GM12865 (cell line): ENCODE measurements at regions not wholly inside any gene's neighbourhood (a gene's known extent, or its start where the extent isn't known, plus 50 kb on each side); places are given as distances from the start of the nearest gene placed in this dataset.
A peak's percentile ranks its signal among the peaks of the same experiment; 100 is the strongest.

Source experiments
- DNase-seq: peaks from one replicate; pipeline ENCODE4 v3.0.0; 2010; ENCODE audit warnings: low read depth
- H3K4me3 ChIP-seq: 2 replicates; pipeline ENCODE4 v1.5.1; 2011; ENCODE audit warnings: mild to moderate bottlenecking, low read depth, low read length, control low read depth
- TF ChIP-seq, protein P1 (sequence below): IDR thresholded peaks from 2 replicates; pipeline ENCODE4 v1.5.1; 2011; ENCODE audit warnings: low read length, control low read depth, low read depth, inconsistent platforms; ENCODE audit not compliant: insufficient read depth; ENCODE audit errors: missing control alignments

- TF ChIP-seq, protein P1, sequence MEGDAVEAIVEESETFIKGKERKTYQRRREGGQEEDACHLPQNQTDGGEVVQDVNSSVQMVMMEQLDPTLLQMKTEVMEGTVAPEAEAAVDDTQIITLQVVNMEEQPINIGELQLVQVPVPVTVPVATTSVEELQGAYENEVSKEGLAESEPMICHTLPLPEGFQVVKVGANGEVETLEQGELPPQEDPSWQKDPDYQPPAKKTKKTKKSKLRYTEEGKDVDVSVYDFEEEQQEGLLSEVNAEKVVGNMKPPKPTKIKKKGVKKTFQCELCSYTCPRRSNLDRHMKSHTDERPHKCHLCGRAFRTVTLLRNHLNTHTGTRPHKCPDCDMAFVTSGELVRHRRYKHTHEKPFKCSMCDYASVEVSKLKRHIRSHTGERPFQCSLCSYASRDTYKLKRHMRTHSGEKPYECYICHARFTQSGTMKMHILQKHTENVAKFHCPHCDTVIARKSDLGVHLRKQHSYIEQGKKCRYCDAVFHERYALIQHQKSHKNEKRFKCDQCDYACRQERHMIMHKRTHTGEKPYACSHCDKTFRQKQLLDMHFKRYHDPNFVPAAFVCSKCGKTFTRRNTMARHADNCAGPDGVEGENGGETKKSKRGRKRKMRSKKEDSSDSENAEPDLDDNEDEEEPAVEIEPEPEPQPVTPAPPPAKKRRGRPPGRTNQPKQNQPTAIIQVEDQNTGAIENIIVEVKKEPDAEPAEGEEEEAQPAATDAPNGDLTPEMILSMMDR, result no peak
- no peak overlapping the region for H3K4me3 ChIP-seq
- no peak for DNase-seq
Measured at GRCh38 chr15:36465304-36465703, 114.1 kb upstream of the CDIN1 start.

- peak; percentile 66 for DNase-seq
- peak overlapping the region; percentile 0; the same call in 1 of the 2 replicates for H3K4me3 ChIP-seq
- TF ChIP-seq, protein P1, result no peak
Measured at GRCh38 chr15:36468746-36469145, 110.7 kb upstream of the CDIN1 start.

GRCh38 chr15:36469311-36469966, 110.0 kb upstream of the CDIN1 start:
- H3K4me3 ChIP-seq, result peak overlapping the region; percentile 12
- DNase-seq, result no peak
- TF ChIP-seq, protein P1, result no peak

GRCh38 chr15:36472672-36473071, 106.8 kb upstream of the CDIN1 start:
- TF ChIP-seq, protein P1, result no peak
- no peak overlapping the region for H3K4me3 ChIP-seq
- no peak for DNase-seq

DNA sequence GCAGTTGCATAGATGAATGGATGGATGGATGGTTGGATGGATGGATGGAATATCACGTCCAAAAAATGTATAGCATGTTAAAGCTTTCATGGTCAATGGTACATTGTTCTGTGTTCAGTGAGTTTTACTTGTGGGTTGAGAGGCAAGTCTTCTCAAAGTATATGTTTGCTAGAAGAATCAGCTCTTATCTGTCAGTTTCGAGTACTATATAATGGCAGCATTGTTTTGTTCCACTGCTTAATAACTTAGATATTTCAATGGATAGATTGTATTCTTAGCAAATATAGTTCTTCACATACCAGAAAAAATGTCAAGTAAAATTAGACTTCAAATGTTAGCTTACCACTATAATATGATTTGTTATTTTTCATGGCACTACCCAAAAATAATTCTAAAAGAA, 100.9 kb upstream of the CDIN1 start:
- TF ChIP-seq, protein P1, result no peak
- H3K4me3 ChIP-seq, result no peak overlapping the region
- no peak for DNase-seq

DNA sequence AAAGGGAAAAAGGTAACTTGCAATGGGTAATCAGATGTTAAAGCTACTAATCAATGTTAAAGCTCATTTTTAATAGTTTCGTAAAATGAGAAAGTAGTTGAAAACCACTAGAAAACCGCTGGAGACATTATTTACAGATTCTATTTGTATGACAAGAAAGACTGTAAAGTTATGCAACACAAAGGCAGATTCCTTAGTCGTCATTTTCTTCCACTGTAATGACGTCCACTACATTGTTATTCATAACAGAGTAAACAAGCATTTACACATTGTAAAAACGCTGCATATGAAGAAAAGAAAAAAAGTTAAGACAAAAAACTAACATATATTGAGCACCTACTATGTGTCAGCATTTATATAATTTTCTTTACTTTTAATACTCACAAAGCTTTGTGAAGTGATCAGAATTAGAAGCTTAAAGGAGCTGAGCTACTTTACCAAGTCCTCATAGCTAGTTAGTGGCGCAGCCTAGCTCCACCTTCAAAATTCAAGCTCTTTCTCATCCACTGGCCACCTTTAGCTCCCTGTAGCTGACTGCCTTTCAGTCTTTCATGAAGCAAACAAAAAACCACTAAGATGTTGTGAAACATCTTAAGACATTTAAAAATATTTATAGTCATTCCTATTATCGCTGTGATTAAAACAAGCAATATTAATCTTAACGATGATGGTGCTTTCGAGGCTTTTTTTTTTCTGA, 100.1 kb upstream of the CDIN1 start:
- TF ChIP-seq, protein P1, result no peak
- H3K4me3 ChIP-seq, result no peak overlapping the region
- DNase-seq, result no peak

DNA sequence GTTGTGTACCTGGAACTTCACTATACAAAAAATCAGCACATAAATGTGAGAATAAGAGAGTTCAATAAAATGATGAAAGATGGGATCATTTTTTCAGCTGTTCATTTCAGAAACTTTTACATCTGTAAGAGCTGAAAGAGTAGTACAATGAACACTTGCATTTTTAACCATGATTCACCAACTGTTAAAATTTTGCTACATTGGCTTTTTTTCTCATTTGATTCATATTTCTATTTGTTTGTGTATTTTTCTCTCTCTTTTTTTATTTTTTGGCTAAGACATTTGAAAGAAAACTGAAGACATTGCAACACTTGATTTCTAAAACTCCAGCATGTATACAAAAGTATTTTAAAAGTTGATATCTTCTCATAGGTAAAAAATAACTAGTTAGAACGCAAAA, 98.3 kb upstream of the CDIN1 start:
- TF ChIP-seq, protein P1, result no peak
- no peak overlapping the region for H3K4me3 ChIP-seq
- DNase-seq, result no peak
